SW480 (cell line): ENCODE measurements at regions not wholly inside any gene's neighbourhood (a gene's known extent, or its start where the extent isn't known, plus 50 kb on each side); places are given as distances from the start of the nearest gene placed in this dataset.
"Not testable (repeated sequence)": the region's sequence is repeated elsewhere in the genome, so short reads cannot be mapped to it uniquely, and the experiment has no call there.

Experiments
- DNase-seq: peaks from one replicate; pipeline ENCODE4 v3.0.0-alpha.2; 2016; ENCODE audit warnings: low spot score

DNA sequence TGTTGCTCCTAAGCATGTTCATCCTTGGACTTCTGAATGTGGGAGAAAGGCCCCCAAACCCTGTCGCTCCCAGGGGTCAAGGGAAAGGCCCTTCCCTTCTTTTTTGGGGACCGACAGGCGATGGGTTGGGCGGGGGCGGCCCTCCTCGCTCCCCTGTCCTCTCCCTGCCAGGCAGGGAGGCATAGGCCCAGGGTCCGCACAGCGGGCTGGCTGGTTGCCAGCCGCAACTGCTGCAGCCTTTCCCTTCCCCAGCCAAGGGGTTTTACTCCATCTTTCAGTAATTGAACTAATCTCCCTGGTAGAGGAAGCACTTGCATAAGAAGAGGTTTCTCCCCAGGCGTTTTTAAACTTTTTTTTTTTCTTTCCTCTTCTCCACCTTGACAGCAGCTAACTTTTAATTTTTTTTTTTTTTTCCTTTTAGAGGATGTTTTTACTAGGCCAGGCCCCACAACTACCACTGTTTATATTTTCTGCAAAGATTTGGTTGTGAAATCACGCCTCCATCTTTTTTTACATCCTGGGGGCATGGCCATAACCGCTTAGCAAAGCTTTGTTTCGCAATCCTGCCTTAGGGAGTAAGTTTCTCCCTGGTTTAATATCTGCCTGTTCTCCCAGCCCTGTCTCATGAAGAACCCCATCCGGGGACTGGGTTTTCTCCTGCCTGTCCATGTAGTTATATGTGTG, 216.9 kb upstream of the ZNF608 start:
- DNase-seq, result no peak

DNA sequence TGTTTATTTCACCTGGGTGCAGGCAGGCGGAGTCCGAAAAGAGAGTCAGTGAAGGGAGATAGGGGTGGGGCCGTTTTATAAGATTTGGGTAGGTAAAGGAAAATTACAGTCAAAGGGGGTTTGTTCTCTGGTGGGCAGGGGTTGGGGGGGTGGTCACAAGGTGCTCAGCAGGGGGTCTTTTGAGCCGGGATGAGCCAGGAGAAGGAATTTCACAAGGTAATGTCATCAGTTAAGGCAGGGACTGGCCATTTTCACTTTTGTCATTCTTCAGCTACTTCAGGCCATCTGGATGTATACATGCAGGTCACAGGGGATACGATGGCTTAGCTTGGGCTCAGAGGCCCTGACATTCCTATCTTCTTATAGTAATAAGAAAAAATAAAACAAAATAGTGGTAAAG, 220.3 kb upstream of the ZNF608 start:
- not testable (repeated sequence) for DNase-seq

DNA sequence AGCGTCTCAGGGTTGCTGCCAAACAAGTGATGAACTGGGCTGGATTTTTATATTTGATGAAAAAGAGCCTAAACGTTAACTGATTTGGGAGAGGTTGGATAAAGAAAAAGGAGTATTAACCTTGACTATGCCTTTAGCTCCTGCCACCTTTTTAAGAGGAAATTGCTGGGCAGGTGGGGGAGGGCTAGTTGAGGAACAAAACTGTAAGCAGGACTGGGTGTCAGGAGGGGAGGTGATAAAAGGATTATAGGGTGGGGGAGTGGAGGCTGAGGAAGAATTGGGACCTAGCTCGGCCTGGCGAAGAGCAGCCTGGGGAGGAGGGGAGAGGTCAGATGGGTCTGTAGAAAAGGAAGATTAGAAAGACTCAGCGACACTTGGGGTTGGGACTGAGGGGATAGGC, 223.9 kb upstream of the ZNF608 start:
- DNase-seq, result not testable (repeated sequence)

DNA sequence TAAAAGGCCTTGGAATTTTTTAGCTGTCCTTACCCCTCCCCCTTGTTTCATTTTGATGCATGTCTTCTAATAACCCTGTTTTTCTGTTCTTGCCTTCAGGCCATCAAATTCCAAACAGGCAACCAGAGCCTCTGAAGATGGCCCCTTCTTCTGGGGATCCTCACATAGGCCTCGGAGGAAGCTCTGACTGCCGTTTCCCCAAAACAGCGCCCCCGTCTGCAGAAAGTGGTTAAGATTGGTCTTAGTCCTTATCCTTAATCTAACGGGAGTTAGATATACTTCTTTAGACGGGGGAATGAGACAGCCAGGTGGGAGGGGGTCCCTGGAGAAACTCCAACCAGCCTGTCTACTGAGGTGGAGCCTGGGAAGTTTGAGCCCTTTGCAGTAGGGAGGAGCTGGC, 226.3 kb upstream of the ZNF608 start:
- DNase-seq, result no peak

DNA sequence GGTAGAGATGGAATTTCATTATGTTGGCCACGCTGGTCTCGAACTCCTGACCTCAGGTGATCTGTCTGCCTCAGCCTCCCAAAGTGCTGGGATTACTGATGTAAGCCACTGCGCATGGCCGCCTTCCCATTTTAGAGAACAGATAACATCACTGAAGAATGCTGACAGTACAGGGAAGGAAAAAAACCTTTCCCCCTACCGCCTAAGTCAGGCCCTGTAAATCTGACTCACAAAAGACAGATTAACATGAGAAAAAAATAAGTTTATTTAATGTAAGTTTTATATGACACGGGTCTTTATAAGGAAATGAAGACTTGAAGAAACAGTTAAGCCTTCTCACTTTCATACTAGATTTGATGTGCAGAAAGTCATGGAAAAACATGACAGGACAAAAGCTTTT, 227.2 kb upstream of the ZNF608 start:
- no peak for DNase-seq

DNA sequence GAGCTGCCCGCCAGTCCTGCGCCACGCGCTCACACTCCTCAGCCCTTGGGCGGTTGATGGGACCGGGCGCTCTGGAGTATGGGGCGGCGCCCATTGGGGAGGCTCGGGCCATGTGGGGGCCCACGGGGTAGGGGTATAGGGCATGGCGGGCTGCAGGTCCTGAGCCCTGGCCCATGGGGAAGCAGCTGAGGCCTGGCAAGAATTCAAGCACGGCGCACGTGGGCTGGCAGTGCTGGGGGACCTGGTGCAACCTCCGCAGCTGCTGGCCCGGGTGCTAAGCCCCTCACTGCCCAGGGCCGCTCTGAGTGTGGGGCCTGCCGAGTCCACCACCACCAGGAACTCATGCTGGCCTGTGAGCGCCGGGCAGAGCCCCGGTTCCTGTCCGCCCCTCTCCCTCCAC, 229.6 kb upstream of the ZNF608 start:
- no peak for DNase-seq

DNA sequence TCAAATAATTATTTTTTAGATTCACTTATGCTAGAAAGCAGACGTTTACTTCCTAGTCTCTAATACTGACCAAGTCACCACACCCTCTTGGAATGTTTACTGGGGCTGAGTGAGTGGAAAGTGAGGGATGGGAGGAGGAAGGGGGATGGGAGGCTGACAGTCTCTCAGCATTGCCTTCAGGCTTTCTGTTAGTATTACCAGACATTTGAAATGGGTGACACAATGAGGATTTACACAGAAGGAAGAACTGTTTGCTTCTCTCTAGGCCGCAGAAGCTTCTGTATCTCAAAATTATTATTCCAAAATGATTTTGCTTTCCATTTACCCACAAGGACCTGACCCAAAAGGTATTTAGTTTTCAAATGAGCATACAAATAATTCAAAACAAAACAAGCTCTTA, 232.8 kb upstream of the ZNF608 start:
- no peak for DNase-seq

DNA sequence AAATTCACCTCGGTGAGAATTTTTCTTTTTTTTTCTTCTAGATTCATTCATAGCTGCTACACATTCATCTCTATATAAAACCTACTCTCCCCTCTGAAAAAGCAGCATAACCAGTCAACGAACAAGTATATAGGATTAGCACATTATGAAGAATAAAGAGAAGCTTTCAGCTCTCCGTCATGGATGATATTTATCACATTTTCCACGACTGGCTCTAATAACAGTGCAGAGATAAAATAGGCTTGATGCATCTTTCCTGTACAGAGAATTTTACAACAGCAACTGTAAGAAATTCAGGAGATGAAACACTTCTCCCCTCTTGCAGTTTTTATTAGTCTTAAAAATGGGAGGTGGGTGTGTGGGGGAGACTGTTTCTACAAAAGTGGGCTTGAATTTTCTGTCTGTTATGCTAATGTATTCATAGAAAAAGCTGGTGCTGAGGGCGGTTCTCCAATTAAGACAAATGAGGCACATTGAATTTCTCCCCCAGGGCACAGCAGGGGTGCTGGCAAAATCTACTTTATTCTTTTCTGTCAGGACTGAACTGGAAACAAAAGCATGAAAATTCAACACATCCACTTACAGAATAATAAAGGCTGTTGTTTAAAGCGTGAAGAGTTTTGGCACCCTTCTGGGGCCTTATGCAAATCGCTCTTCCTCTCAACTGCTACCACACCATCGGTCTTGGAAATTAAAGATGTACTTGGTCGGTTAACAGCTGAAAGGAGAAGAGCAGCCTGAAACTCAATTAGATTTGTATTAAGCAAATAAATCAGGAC, 233.9 kb upstream of the ZNF608 start:
- DNase-seq, result no peak

DNA sequence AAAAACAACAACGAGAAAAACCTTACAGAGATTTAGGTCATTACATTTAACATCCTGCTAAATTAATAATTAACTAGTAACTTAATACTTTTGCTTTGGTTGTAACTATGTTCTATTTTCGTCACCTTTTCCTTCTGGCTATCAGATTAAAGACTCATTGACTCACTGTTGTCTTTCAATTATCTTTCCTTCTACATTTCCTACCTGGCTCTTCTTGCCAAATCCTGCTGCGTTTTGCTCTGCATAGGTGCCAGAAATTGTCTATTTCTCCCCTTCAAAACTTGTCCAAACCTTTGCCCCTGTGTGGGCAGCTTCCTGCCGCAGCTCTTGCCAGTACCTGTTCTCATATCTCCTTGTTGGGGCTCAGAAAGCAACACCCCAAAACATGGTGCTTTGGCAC, 235.5 kb upstream of the ZNF608 start:
- peak; percentile 42 for DNase-seq

DNA sequence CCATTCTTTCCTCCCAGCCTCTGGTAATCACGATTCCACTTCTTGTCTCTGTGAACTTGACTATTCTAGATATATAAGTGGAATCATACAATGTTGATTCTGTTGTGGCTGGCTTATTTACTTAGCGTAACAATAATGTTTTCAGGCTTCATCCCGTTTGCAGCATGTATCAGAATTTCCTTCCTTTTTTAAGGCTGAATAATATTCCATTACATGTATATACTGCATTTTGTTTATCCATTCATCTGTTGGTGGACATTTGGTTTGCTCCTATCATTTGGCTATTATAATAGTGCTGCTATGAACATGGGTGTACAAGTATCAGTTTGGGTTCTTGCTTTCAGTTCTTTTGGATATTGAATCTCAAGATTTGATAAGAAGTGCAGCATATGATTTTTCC, 239.7 kb upstream of the ZNF608 start:
- no peak for DNase-seq

DNA sequence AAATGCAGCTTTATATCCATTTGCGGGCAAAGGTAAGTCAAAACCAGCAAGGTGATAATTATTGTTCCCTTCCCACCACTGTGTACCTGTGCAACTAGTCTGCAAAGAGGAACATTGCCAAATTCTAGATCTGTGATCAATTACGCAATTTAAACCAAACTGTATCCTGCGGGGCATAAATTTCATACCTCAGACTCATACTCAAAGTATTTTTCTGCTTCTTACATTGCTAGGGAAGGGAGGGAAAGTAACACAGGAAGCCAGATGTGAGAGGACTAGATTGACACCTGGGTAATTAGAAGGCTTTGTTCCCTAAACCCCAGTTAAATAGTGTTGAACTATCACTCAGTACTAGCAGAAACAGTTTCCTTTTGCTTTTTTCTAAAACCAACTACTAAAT, 240.2 kb upstream of the ZNF608 start:
- no peak for DNase-seq

DNA sequence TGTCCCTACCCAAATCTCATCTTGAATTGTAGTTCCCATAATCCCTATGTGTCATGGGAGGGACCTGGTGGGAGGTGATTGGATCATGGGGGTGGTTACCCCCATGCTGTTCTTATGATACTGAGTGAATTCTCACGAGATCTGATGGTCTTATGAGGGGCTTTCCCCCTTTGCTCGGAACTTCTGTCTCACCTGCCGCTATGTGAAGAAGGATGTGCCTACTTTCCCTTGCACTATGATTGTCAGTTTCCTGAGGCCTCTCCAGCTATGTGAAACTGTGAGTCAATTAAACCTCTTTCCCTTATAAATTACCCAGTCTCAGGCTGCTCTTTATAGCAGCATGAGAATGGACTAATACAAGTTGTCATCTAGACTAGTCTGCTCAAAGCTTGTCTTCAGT, 241.3 kb upstream of the ZNF608 start:
- not testable (repeated sequence) for DNase-seq

DNA sequence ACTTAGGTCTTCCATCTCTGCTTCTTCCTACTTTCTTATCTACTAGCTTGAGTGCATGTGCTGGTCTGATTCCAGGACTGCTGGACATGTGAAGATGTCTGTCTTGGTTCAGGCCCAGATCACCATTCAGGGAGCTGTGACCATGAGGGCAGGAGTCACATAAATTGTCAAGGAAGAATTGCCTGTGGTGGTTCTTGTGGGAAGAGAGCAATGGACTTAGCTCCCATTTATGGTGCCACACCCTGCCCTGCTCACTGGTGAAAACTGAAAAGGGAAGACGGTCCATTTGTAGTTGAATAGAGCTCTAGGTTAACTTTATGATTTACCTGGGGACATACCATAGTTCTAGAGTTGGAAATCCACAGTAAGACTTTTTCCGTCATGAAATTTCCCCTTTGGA, 244.3 kb upstream of the ZNF608 start:
- DNase-seq, result peak; percentile 80

DNA sequence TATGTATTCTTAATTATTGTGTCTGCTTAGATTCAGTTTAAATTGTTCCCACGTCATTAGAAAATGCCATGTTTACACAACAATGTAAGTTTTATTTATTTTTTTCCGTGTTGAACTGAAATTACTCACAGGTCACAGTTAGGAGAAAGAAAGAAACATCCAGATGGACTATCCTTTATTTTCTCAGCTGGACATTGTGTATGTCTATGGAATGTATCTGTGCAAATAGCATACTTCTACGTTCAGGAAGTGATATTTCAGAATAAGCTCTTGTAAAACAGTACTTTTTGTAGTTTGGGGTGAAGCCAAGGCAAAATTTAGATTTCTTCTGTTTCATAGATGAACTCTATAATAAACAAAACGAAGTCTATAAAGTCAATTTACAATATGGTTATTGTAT, 249.0 kb upstream of the ZNF608 start:
- no peak for DNase-seq

DNA sequence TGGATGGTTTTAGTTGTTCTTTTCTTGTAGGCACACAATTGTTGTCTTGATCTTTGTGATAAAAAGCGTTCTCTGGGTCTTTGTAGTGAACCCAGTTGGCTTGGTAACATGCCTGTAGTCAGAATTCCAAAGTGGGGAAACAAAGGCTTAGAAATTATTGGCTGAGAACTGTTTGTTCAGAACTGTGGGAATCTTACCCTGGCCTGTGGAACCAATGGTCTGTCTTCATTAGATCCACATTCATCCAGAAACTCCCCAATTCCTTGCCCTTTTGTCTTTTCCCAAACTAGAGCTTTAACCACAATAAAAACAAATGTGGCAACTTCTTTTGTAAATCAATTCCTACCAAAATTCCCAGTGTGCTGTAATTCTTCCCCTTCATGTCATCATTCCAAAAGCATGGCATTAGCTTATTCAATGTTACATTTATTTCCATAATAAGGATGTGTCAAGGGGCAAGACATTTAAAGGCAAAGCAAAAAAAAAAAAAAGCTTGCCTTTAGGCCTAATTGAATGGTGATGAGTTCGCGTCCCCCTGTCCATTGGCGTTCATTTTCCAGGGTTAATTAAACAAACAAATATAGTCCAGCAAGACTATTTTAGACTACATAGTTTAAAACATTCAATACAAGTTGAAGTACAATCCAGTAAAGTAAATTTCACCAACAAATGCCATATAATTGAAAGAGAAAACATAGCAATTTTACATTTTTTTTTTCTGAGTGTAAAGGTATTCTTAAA, 249.8 kb upstream of the ZNF608 start:
- DNase-seq, result no peak

DNA sequence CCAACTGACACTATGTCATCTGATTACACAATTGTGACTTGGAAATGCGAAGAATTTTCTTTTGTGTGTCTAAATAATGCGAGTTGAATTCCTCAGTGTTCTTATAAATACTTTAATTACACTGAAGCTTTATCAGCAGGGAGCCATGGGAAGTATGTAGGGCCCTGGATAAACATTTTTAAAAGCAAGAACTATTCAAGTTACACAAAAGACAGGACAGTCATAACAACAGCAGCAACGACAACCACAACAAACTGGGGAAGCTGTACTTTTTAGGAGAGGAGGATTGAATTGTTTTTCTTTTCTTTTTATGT, 250.3 kb upstream of the ZNF608 start:
- no peak for DNase-seq

DNA sequence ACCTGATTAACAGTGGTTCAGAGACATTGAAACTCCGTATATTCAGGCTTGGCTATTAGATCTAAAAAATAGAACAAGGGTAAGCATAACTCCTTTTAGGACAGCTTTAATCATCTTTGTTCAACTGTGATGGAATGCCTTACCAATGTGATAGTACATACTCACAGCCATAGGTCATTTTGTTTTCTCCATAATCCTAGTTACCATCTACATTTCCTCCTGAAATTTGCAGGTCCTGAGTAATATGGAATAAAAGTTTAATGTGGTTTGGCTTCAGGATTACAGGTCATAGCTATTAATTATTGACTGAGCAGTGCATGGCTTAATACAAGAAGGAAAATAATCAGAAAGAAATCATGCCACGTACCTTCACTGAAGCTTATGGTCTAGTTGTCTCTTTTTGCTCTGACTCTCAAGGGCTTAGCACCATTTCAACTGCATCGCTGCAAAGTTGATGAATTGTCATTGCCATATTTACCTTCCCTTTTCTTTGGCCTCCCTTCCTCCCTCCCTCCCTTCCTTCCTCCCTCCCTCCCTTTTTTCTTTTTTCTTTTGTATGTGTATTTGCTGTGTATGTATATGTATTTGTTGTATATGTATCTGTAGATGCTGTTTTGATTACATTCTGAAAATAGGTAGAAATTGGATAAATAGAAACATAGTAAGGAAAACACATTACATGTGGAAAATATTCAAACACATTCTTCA, 250.9 kb upstream of the ZNF608 start:
- DNase-seq, result no peak

DNA sequence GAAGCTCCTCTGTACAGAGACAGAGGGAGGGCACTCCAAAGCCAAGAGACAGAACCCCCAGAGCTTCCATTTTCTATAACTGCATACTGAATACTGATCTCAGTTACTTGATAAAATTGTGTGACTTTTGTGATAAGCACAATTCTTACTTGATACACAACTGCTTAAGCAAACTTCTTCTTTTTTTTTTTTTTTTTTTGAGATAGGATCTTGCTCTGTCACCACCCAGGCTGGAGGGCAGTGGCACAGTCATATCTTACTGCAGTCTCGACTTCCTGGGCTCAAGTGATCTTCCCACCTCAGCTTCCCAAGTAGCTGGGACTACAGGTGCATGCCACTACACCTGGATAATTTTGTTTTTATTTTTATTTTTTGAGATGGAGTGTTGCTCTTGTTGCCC, 252.1 kb upstream of the ZNF608 start:
- no peak for DNase-seq

DNA sequence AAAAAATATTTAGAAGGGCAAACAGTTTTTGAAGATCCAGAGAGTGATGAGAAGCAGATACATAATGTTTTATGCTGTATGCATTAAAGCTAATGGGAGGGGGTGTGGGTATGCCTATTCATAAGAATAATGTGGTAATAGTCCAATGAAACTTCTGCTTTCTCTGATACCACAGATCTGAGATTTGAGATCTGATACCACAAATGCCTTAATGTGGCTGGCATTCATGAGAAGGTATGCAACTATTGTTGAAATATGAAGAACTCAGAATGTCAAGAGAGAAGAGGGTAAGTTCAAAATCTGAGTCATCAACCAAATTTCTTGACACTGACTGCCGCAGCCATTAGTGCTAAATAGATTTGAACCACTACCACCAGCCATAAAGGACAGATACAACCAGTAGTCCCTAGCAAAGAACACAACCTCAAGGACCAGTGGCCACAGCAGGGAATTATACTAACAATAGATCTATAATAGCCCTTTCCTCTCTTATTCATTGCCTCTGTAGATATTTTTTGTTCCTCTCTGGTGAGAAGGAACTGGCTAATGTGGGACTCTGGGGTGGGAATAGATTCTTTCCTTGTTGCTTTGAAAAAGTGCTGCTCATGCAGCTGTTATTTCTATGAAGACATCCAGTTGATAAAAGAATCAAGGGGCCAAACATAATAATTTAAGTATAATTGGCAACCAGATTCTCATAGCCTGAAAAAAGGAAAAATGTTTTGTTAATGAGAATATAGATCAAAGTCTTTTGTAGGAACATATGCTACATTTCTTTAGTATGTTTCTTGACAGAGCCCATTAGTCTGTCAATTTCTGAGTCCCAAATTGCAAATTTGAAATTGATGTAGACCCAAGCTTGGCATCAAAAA, 256.5 kb upstream of the ZNF608 start:
- peak; percentile 71 for DNase-seq

DNA sequence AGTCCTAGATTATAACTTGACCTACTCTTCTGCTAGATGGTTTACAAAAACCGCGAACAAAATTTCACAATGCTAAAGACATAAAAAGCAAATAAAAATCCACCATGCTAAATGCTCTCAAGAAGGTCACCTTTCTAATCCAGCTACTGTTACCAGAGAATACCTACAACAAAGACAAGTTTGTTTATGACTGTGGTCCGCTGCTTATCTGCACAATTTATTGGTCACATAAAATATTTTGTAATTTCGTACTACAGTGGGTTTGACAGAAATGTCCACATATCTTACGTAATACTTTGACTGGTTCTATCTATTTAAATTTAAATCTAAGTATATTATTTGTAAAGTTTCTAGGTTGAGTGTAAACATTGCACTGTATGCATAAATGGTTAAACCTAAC, 257.6 kb upstream of the ZNF608 start:
- DNase-seq, result no peak

DNA sequence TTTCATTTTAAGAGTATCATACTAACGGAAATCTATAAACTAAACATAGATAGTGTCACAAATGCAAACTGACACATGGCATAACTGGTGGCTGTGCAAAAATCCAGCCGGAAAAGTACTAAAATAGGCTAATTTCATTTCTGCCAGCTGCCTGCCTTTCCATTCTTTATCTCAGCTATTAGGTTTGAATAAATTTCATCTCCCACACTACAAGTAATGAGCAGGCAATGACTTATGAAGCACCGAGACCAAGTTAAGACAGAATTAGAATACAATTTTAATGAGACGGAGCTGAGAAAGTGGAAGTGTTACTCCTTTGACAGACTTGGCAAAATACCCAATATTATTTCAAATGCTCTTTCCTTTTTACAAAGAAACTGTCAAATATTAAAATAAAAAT, 258.8 kb upstream of the ZNF608 start:
- DNase-seq, result no peak
